Gastrocnemius medialis (tissue), 4 donors: ENCODE measurements at regions not wholly inside any gene's neighbourhood (a gene's known extent, or its start where the extent isn't known, plus 50 kb on each side); places are given as distances from the start of the nearest gene placed in this dataset.

Experiments
- POLR2A ChIP-seq, 2 donors: fragments of 450-650 bp; IDR thresholded peaks; one replicate each; pipeline ENCODE4 v1.6.1; 2017; ENCODE audit warnings: antibody characterized with exemption in 2 of 2, mild to moderate bottlenecking in 2 of 2, moderate library complexity in 2 of 2
- TF ChIP-seq, protein P1 (sequence below), 5 experiments: fragments of 450-650 bp in 3 of 5; fragments of 200-600 bp in 2 of 5; sonication (generic) in 2 of 5; IDR thresholded peaks in 4 of 5; conservative IDR thresholded peaks in 1 of 5; 1 replicate in 4 of 5; 2 replicates in 1 of 5; pipeline ENCODE4 v1.5.1; 2016 to 2019; ENCODE audit warnings: antibody characterized with exemption in 5 of 5, mild to moderate bottlenecking in 3 of 5, moderate library complexity in 3 of 5

DNA sequence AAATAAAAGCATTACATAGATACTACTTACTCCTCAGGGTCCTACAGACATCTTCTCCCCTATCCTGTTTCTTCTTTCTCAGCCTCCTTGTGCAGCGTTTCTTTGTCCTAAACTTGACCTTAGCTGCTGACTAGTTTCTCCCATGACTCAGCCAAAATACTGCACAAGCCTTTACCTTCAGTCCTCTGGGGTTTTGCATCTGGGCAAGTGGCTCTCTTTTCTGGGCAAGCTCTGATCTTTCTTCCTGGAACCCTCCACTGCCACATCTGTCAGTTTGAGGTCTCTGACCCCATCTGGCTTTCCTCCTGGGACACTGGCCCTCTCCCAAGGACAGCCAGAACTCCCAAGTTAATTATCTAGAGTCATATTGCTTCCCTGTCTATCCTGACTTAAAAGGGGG lies 838.4 kb downstream of the DHX35 start:
- TF ChIP-seq, protein P1, sequence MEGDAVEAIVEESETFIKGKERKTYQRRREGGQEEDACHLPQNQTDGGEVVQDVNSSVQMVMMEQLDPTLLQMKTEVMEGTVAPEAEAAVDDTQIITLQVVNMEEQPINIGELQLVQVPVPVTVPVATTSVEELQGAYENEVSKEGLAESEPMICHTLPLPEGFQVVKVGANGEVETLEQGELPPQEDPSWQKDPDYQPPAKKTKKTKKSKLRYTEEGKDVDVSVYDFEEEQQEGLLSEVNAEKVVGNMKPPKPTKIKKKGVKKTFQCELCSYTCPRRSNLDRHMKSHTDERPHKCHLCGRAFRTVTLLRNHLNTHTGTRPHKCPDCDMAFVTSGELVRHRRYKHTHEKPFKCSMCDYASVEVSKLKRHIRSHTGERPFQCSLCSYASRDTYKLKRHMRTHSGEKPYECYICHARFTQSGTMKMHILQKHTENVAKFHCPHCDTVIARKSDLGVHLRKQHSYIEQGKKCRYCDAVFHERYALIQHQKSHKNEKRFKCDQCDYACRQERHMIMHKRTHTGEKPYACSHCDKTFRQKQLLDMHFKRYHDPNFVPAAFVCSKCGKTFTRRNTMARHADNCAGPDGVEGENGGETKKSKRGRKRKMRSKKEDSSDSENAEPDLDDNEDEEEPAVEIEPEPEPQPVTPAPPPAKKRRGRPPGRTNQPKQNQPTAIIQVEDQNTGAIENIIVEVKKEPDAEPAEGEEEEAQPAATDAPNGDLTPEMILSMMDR (IDR thresholded peaks at IDR 0.05 in 4 of 5, conservative IDR thresholded peaks at IDR 0.05 in 1 of 5) = no peak
- no peak for TF ChIP-seq POLR2A (IDR thresholded peaks at IDR 0.05)
